Testis (tissue), 2 donors: ENCODE measurements at regions not wholly inside any gene's neighbourhood (a gene's known extent, or its start where the extent isn't known, plus 50 kb on each side); places are given as distances from the start of the nearest gene placed in this dataset.

Experiments
- DNase-seq: peaks from one replicate; pipeline ENCODE4 v3.0.0-alpha.2; 2019
- H3K27ac ChIP-seq, 2 donors: fragments of 200-600 bp; sonication (generic); one replicate each; pipeline ENCODE4 v1.5.1; 2019
- H3K27me3 ChIP-seq: fragments of 200-600 bp; sonication (generic); one replicate; pipeline ENCODE4 v1.5.1; 2019
- H3K36me3 ChIP-seq: fragments of 200-600 bp; sonication (generic); one replicate; pipeline ENCODE4 v1.5.1; 2017; ENCODE audit warnings: low read depth; ENCODE audit errors: missing control alignments
- H3K4me1 ChIP-seq: fragments of 200-600 bp; sonication (generic); one replicate; pipeline ENCODE4 v1.5.1; 2019
- H3K4me3 ChIP-seq, 2 donors: fragments of 200-600 bp; sonication (generic); one replicate each; pipeline ENCODE4 v1.5.1; 2017 to 2019
- H3K9me3 ChIP-seq: fragments of 200-600 bp; sonication (generic); one replicate; pipeline ENCODE4 v1.5.1; 2017
- CTCF ChIP-seq, 3 experiments: fragments of 450-650 bp in 2 of 3; fragments of 200-600 bp in 1 of 3; sonication (generic) in 1 of 3; IDR thresholded peaks; one replicate each; pipeline ENCODE4 v1.5.1; 2016 to 2019; ENCODE audit warnings: antibody characterized with exemption in 3 of 3, mild to moderate bottlenecking in 2 of 3, moderate library complexity in 1 of 3
- POLR2A ChIP-seq: fragments of 450-650 bp; IDR thresholded peaks from one replicate; pipeline ENCODE4 v1.6.1; 2017; ENCODE audit warnings: antibody characterized with exemption, mild to moderate bottlenecking, moderate library complexity
- WGBS, 2 donors: methylation state at CpG; one replicate each; pipeline ENCODE4 v1.1.5; 2018; 5-methylcytosine and 5-hydroxymethylcytosine counted together
- intact Hi-C: fragments of 100-400 bp; cut with DNase I; formaldehyde crosslinking; loops from one replicate; pipeline ENCODE4 v1.15.1; 2023; ENCODE audit warnings: low total_unique reads

GRCh38 chr3:64764386-64764929 lies 76.7 kb upstream of the ADAMTS9 start:
- TF ChIP-seq CTCF (IDR thresholded peaks at IDR 0.05) (no peak), POLR2A (no peak)
- no peak for DNase-seq
- Histone ChIP-seq H3K4me3 (no peak overlapping the region), H3K27me3 (no peaks in the 10 kb centered on the region), H3K9me3 (no peaks in the 10 kb centered on the region), H3K4me1 (peaks cover 5% of the 10 kb centered on the region), H3K27ac (no peak overlapping the region), H3K36me3 (no peaks in the 10 kb centered on the region)
- WGBS, 2 donors = 83 to 96% methylated on average over 6 of the region's 6 CpGs
- intact Hi-C loops = no loop called here

GRCh38 chr3:64763980-64764379 lies 76.2 kb upstream of the ADAMTS9 start:
- peaks cover 5% of the 10 kb centered on the region for H3K4me1 ChIP-seq

GRCh38 chr3:64761729-64762128 lies 73.9 kb upstream of the ADAMTS9 start:
- no peak overlapping the region for H3K4me3 ChIP-seq
- TF ChIP-seq POLR2A (no peak), CTCF (IDR thresholded peaks at IDR 0.05) (no peak)
- H3K9me3 ChIP-seq = no peaks in the 10 kb centered on the region
- peaks cover 5% of the 10 kb centered on the region for H3K4me1 ChIP-seq
- WGBS, 2 donors = 42 to 52% methylated on average over 5 of the region's 5 CpGs
- no peaks in the 10 kb centered on the region for H3K27me3 ChIP-seq
- intact Hi-C loops = no loop called here
- DNase-seq = no peak
- H3K27ac ChIP-seq = no peak overlapping the region
- no peaks in the 10 kb centered on the region for H3K36me3 ChIP-seq

More at GRCh38 chr3:64763980-64764379, 76.2 kb upstream of the ADAMTS9 start:
- no peak overlapping the region for H3K27ac ChIP-seq
- H3K36me3 ChIP-seq = no peaks in the 10 kb centered on the region
- H3K4me3 ChIP-seq = no peak overlapping the region
- no peaks in the 10 kb centered on the region for H3K9me3 ChIP-seq
- TF ChIP-seq CTCF (IDR thresholded peaks at IDR 0.05) (no peak), POLR2A (no peak)
- no peaks in the 10 kb centered on the region for H3K27me3 ChIP-seq
- intact Hi-C loops = no loop called here
- DNase-seq = no peak

GRCh38 chr3:64760258-64760657 lies 72.5 kb upstream of the ADAMTS9 start:
- H3K27me3 ChIP-seq = no peaks in the 10 kb centered on the region
- peaks cover 5% of the 10 kb centered on the region for H3K4me1 ChIP-seq
- H3K27ac ChIP-seq = no peak overlapping the region
- no peak for TF ChIP-seq CTCF (IDR thresholded peaks at IDR 0.05)
- TF ChIP-seq POLR2A = no peak
- intact Hi-C loops = no loop called here
- 85 to 88% methylated on average over 5 of the region's 5 CpGs for WGBS, 2 donors
- H3K36me3 ChIP-seq = no peaks in the 10 kb centered on the region
- H3K4me3 ChIP-seq = no peak overlapping the region
- DNase-seq = no peak
- no peaks in the 10 kb centered on the region for H3K9me3 ChIP-seq

GRCh38 chr3:64759811-64760210 lies 72.0 kb upstream of the ADAMTS9 start:
- no peak for DNase-seq
- intact Hi-C loops = no loop called here
- Histone ChIP-seq H3K4me3 (no peak overlapping the region), H3K36me3 (no peaks in the 10 kb centered on the region), H3K4me1 (peaks cover 5% of the 10 kb centered on the region), H3K27me3 (no peaks in the 10 kb centered on the region), H3K27ac (no peak overlapping the region), H3K9me3 (no peaks in the 10 kb centered on the region)
- no peak for TF ChIP-seq POLR2A
- TF ChIP-seq CTCF (IDR thresholded peaks at IDR 0.05) = no peak
- 45% methylated on average over 2 of the region's 2 CpGs for WGBS, 2 donors
